ENCODE measurements at regions not wholly inside any gene's neighbourhood (a gene's known extent, or its start where the extent isn't known, plus 50 kb on each side); places are given as distances from the start of the nearest gene placed in this dataset.

GRCh38 chr17:79440251-79440650 lies 170.6 kb downstream of the RBFOX3 start:
- H3K4me3 ChIP-seq (replicated peaks in 1 of 2; ENCODE audit: low read depth in 2 of 2, low read length in 2 of 2) = no peak overlapping the region
- no peak for TF ChIP-seq CTCF (IDR thresholded peaks at IDR 0.05; ENCODE audit: low read depth, low read length)
- no peak for DNase-seq (ENCODE audit: low read depth in 2 of 2)

GRCh38 chr17:79439493-79439892 lies 171.4 kb downstream of the RBFOX3 start:
- DNase-seq (ENCODE audit: low read depth in 2 of 2) = no peak
- H3K4me3 ChIP-seq (replicated peaks in 1 of 2; ENCODE audit: low read depth in 2 of 2, low read length in 2 of 2) = no peak overlapping the region
- TF ChIP-seq CTCF (IDR thresholded peaks at IDR 0.05; ENCODE audit: low read depth, low read length) = no peak

GRCh38 chr17:79438546-79439334 lies 172.1 kb downstream of the RBFOX3 start:
- DNase-seq (ENCODE audit: low read depth in 2 of 2) = no peak
- no peak for TF ChIP-seq CTCF (IDR thresholded peaks at IDR 0.05; ENCODE audit: low read depth, low read length)
- H3K4me3 ChIP-seq (replicated peaks in 1 of 2; ENCODE audit: low read depth in 2 of 2, low read length in 2 of 2) = no peak overlapping the region

- no peak for DNase-seq (ENCODE audit: low read depth in 2 of 2)
- no peak overlapping the region for H3K4me3 ChIP-seq (replicated peaks in 1 of 2; ENCODE audit: low read depth in 2 of 2, low read length in 2 of 2)
- TF ChIP-seq CTCF (IDR thresholded peaks at IDR 0.05; ENCODE audit: low read depth, low read length) = no peak
These were observed 172.8 kb downstream of the RBFOX3 start for GRCh38 chr17:79438058-79438457.

- TF ChIP-seq CTCF (IDR thresholded peaks at IDR 0.05; ENCODE audit: low read depth, low read length) = no peak
- DNase-seq (ENCODE audit: low read depth in 2 of 2) = no peak
- no peak overlapping the region for H3K4me3 ChIP-seq (replicated peaks in 1 of 2; ENCODE audit: low read depth in 2 of 2, low read length in 2 of 2)
These were observed 173.8 kb downstream of the RBFOX3 start for GRCh38 chr17:79437081-79437480.

GRCh38 chr17:79435962-79436361 lies 174.9 kb downstream of the RBFOX3 start:
- DNase-seq (ENCODE audit: low read depth in 2 of 2) = no peak
- no peak for TF ChIP-seq CTCF (IDR thresholded peaks at IDR 0.05; ENCODE audit: low read depth, low read length)
- H3K4me3 ChIP-seq (replicated peaks in 1 of 2; ENCODE audit: low read depth in 2 of 2, low read length in 2 of 2) = no peak overlapping the region

- TF ChIP-seq CTCF (IDR thresholded peaks at IDR 0.05; ENCODE audit: low read depth, low read length) = no peak
- H3K4me3 ChIP-seq (replicated peaks in 1 of 2; ENCODE audit: low read depth in 2 of 2, low read length in 2 of 2) = no peak overlapping the region
- no peak for DNase-seq (ENCODE audit: low read depth in 2 of 2)
These were observed 175.6 kb downstream of the RBFOX3 start for GRCh38 chr17:79435296-79435695.

All from cardiac fibroblast (primary cell).